Erythroblast (primary cell): ENCODE measurements at regions not wholly inside any gene's neighbourhood (a gene's known extent, or its start where the extent isn't known, plus 50 kb on each side); places are given as distances from the start of the nearest gene placed in this dataset.
"Not testable (repeated sequence)": the region's sequence is repeated elsewhere in the genome, so short reads cannot be mapped to it uniquely, and the experiment has no call there.

Experiments
- DNase-seq, 2 experiments: peaks; one replicate each; lab custom pipeline; 2025; lab: John Stamatoyannopoulos, UW
- GATA1 ChIP-seq: IDR thresholded peaks from 2 replicates; pipeline ENCODE4 v1.6.1; 2011; ENCODE audit warnings: low read depth, mild to moderate bottlenecking, control low read depth, low read length, moderate library complexity
- POLR2A ChIP-seq: IDR thresholded peaks from 2 replicates; pipeline ENCODE4 v1.6.1; 2011; ENCODE audit warnings: mild to moderate bottlenecking, low read length

- not testable (repeated sequence) for DNase-seq
Measured at GRCh38 chrX:79026742-79027141, 81.6 kb downstream of the P2RY10 start.

DNA sequence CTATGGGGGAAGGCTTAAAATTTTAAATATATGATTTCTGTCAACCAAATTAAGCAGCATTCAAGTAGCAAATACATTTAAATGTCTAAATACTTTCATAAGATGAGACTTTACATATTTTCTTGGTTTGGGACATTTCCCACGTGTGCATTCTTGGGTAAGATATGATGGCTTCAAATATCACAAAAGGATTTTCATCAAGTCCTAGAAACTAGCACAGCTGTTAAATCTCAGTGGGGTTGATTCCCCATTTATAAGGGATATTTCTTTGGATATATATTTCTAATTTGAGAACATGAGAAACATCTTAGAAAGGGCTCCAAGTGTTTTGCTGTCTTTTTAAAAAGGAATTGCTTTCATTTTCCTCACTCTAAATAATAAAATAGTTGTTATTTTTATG lies 90.2 kb downstream of the P2RY10 start:
- DNase-seq, result no peak
- no peak for TF ChIP-seq GATA1
- TF ChIP-seq POLR2A, result no peak

GRCh38 chrX:79036157-79036880 lies 91.1 kb downstream of the P2RY10 start:
- TF ChIP-seq GATA1 (no peak), POLR2A (no peak)
- no peak for DNase-seq

DNA sequence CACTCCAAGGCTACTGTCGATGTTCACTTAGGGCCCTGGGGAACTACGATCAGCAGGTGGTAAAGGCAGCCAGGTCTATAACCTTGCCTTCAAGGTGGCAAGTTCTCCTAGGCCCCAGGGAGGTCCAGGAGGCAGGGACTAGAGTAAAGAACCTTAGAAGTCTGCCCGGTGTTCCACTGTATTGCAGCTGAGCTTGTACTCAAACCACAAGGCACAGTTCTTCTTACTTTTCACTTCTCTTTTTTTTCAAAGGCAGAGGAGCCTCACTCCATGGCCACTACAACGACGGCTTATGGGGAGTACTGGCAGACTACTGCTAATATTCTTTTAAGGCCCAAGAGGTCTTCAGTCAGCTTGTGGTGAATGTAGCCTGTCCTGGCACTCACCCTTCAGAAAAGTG lies 78.8 kb upstream of the GPR174 start:
- no peak for DNase-seq
- no peak for TF ChIP-seq POLR2A
- TF ChIP-seq GATA1, result no peak

- TF ChIP-seq POLR2A (no peak), GATA1 (no peak)
- DNase-seq, result no peak
Measured at GRCh38 chrX:79078114-79078513, 66.4 kb upstream of the GPR174 start.

- TF ChIP-seq POLR2A (no peak), GATA1 (no peak)
- DNase-seq, result no peak
Measured at GRCh38 chrX:79079477-79079876, 65.0 kb upstream of the GPR174 start.

GRCh38 chrX:79080141-79080540 lies 64.3 kb upstream of the GPR174 start:
- no peak for DNase-seq
- TF ChIP-seq GATA1, result no peak

DNA sequence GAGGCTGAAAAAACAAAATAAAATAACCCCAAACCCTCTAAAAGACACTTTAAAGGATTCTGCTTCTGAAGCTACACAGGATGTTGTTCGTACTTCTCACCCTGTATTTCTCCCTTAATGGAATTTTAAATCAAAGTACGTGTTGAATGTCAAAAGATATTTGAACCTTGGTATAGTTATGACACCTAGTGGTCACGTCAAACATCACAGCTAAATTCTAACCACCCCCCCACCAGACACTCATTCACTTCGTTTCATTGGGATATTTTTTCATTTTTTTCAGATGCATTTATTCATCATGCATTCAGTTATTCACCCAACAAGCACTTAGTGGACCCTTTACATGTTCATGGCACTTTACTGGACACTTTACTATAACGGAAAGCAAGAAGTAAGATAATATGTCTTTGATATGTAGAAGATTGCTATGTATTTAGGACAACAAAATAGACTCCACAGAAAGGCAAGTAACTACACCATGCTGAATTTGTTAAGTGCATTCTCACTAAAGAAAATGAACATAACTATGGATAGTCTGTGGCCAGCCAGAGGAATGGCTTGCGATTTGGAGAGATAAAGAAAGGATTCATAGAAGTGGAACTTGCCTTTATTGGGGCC lies 62.5 kb upstream of the GPR174 start:
- peak; percentile 3 to 47 for DNase-seq
- TF ChIP-seq GATA1, result no peak
- no peak for TF ChIP-seq POLR2A

- DNase-seq, result no peak
- TF ChIP-seq POLR2A, result no peak
- no peak for TF ChIP-seq GATA1
Measured at GRCh38 chrX:79082899-79083298, 61.6 kb upstream of the GPR174 start.

DNA sequence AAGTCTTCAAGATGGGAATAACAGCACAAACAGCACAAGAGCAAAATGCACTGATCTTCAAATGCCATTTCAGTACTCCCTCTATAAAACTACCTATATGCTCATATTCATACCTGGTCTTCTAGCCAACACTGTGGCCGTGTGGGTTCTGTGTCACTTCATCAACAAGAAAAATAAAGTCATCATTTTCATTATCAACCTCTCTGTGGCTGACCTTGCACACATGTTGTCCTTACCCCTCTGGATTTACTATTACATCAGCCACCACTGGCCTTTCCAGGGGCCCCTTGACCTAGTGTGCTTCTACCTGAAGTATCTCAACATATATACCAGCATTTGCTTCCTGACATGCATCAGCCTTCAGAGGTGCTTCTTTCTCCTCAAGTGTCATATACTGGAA lies 59.6 kb upstream of the GPR174 start:
- no peak for DNase-seq
- no peak for TF ChIP-seq POLR2A
- TF ChIP-seq GATA1, result no peak

DNA sequence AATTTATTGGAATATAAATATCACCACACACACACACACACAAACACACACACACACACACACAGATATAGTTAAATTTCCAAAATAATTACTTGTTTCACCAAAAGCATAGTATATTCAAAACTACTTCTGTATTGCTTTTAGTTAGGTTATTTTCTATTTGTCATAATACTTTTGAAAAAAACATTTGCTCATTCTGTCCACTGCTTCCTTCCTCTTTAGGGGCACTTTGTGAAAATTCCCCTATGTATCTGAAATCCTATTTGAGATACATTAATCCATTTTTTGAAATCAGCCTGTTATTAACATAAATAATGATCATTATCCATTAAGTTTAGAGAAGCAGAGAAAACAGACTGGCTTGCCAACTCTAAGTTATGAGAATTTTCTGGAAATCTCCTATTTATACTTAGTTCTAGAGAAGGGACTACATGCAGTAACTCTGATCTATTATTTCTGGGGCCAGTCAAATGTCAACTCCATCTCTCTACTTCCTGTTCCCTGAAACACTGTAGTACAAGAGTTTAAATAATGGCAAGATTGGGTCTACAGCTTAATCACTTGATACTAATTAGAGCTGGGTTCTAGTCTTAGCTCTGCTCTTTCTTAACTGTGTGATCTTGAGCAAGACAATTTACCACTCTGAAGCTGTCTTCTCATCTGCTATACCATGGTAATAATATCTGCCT lies 54.4 kb upstream of the GPR174 start:
- no peak for DNase-seq
- TF ChIP-seq POLR2A (no peak), GATA1 (no peak)

DNA sequence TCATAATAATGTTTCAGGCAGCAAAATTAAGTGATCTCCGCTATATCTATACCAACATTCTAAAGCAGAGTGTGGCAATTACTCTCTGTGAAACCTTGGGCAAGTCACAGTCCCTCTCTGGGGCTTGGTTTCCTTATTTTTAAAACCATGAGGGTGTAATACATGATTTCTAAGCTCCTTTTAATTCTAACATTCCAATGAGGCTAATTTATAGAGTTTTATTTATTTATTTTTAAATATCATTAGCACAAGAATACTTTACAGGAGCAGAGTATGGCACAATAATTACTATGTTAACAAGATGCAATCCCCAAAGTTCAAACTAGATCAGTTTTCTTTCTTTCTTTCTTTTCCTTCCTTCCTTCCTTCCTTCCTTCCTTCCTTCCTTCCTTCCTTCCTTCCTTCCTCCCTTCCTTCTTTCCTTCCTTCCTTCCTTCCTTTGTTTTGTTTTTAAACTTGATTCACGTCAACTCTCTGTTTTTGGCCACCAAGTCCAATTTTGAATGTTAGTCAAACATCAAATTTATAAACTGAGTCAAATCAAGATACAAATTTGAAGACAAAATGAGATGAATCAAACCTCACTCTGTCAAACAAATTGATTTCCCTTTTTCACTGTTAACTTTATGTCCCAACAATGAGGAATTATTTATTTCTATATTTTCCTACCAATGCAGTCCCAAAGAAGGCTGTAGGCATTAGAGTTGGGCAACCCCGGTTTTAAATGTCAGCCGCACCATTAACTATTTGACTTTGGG lies 50.2 kb upstream of the GPR174 start:
- DNase-seq, result no peak
- TF ChIP-seq POLR2A (no peak), GATA1 (no peak)
